DMS53 (cell line): ENCODE measurements at regions not wholly inside any gene's neighbourhood (a gene's known extent, or its start where the extent isn't known, plus 50 kb on each side); places are given as distances from the start of the nearest gene placed in this dataset.

Experiments
- DNase-seq: peaks from one replicate; lab custom pipeline; 2025; lab: John Stamatoyannopoulos, UW

- DNase-seq: no peak
Measured at GRCh38 chr18:3358310-3358709, 91.7 kb upstream of the TGIF1 start.

- no peak for DNase-seq
Measured at GRCh38 chr18:3360211-3360610, 89.8 kb upstream of the TGIF1 start.

DNA sequence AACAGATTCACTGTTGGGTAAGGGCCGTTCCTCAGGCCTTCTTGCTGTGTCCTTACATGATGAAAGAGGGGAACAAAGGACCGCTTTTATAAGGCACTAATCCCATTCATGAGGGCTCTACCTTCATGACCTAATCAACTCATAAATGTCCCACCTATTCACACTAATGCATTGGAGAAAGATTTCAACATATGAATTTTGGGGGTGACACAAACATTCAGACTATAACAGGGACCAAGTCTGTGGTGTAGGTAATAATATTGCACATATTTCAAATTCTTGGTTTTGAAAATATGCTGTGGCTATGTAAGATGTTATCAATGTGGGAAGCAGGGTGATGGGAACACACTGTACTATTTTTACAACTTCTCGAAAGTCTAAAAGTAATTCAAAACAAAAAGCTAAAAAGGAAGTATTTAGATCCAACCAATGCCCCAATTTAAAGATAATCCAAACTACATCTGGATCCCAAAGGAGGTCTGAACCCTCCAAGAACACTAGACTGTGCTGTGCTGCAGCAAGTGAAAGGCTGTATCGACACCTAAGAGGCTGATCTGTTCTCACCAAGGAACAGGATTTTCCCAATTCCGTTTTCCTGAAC is 82.4 kb upstream of the TGIF1 start:
- no peak for DNase-seq

- no peak for DNase-seq
Measured at GRCh38 chr18:3368193-3368592, 81.8 kb upstream of the TGIF1 start.

DNA sequence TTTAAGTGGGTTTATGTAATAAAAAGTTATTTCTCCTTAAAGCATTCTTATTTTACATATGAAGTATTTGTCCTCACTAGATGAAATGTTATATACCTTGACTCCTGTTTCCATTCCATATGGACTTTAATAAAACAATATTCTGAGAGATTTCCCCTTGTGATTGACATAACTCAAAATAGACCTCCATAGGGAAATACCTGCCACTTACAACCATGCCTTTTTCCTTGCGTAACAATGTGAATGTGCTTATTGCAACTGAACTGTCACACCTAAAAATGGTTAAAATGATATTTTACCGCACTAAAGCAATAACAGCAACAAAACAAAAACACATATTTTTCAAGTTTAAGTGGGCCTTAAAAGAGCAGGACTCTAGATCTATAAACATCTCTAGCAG is 70.3 kb upstream of the TGIF1 start:
- no peak for DNase-seq

- DNase-seq: no peak
Measured at GRCh38 chr18:3380384-3380961, 69.5 kb upstream of the TGIF1 start.

GRCh38 chr18:3383381-3383915 is 66.5 kb upstream of the TGIF1 start:
- DNase-seq: no peak

- DNase-seq: peak; percentile 28
Measured at GRCh38 chr18:3384664-3385563, 65.1 kb upstream of the TGIF1 start.

GRCh38 chr18:3388323-3388722 is 61.6 kb upstream of the TGIF1 start:
- no peak for DNase-seq

GRCh38 chr18:3388980-3389379 is 61.0 kb upstream of the TGIF1 start:
- no peak for DNase-seq

DNA sequence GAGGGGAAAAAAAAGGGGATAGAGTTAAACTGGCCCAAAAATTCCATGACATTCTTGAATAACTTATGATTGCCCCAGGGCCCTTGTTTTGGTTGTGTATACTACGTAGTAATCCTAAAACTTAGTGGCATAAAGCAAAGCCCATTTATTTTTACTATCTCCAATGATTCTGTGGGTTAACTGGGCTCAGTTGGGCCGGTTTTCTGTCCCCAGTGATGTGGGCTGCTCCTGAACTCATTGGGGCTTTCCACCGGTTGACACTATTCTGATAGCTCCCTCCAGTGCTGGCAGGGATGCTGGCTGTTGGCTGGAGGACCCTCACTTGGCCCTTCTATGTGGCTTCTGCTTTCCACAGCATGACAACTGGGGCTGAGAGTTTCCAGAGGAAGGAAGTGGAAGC is 60.0 kb upstream of the TGIF1 start:
- DNase-seq: no peak

DNA sequence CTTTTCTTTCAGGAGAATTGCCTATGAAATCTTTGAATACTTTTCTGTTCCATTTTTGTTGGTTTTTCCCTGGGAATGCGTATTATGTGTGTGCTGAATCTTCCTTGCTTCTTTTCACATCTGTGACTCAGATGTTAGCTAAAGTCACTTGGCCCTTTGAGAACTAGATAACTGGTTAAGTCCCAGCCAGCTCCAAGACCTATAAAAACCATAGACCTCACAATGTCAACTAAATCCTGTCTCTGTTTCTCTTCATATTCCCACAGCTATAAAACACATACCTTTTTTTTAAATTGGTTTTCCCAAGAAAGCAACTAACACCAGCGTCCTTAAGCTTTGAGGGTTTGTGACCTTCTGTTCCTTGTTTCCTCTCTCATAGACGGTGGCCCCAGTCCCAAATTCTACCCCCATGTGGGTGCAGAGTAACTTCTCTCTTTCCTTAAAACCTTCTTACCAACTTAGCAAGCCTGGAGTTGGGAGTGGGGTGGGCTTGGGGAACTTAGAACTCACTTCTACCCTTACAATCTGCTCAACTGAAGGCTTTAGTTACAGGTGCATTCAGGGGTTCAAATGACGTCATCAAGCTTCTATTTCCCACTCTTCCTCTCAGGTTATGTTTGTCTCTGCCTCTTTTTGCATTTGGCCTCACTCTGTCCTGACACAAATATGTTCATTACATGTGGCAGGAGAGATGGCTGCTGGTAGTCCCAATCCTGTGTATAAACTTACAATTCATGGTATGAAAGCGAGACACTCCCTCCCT is 58.1 kb upstream of the TGIF1 start:
- DNase-seq: no peak

DNA sequence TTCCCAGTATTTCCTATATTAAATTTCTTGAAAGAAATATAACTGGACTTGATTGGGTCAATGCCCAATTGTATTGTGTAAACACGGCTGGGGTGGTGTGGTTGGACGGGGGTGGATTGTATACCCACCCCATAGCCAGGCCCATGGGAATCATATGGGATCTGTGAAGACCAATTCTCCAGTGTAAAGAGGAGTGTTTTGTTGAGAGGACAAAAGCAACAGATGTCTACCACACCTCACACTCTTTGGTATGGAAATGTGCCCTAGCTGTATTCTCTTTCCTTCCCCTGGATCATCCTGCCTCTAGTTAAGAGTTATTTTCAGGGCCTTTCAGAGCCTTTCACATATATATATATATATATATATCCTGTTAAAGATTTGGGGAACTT is 57.5 kb upstream of the TGIF1 start:
- DNase-seq: no peak

- DNase-seq: no peak
Measured at GRCh38 chr18:3394648-3395047, 55.3 kb upstream of the TGIF1 start.

DNA sequence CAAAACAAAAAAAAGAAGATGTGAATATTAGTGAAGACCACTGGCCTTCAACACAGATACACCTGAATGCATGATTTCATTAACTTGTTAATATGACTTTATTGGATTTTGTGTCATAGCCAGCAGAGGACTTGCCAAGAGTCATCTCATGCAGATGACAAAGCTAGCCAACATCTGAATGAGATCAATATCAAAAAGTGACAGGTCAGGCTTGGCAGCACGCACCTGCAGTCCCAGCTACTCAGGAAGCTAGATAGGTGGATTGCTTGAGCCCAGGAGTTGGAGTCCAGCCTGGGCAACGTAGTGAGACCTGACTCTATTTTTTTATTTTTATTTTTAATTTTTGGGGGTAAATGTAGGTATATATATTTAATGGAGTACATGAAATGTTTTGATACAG is 54.5 kb upstream of the TGIF1 start:
- no peak for DNase-seq

DNA sequence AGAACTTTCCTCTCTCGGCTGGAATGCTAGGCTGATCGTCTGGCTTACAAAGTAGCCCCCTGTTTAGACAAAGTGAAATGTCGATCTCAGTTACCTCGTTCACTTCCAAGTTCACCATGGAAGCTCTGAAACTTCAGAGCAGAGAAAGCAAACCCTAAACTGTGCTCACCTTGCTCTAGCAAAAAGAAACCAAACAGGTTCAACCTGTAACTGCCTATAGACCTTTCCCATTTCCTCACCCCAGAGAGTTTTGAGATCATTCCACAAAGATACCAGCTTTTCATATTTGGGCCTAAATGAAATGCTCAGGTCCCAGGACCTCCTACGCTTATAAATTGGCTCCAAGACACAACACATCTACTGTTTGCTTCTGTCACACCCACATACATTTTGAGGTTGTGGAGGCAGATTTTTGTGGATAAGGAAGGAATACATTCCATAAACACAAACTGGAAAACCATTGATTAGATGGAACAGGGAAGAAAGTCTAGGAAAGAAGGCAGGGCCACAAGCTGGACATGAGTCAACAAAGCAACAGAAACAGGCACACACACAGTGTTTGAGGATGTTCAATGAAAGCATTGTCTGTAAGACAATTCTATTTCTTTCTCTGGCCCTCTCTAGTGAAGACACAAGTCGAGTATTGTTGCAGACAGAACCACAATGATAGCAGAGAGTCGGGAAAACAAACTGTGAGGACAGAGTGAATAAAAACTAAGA is 52.8 kb upstream of the TGIF1 start:
- peak; percentile 79 for DNase-seq

- no peak for DNase-seq
Measured at GRCh38 chr18:3397786-3398185, 52.2 kb upstream of the TGIF1 start.
